ENCODE measurements at regions not wholly inside any gene's neighbourhood (a gene's known extent, or its start where the extent isn't known, plus 50 kb on each side); places are given as distances from the start of the nearest gene placed in this dataset.

DNA sequence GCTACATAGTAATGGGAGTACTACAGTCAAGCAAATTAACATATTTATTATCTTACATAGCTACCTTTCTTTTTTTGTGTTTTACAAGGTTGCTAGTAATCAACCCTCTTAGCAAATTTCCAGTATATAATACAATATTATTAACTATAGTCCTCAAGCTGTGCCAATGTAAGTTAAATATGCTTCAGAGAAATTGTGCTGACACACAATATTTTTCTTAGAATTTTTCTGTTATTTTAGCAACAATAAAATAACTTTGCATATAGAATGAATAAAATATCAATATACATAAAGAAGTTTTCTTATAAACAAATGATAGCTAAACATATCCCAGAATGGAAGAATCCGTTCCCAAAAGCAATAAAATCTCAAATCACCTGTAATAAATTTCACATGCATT, 1605.1 kb downstream of the REEP3 start:
- Histone ChIP-seq H3K27me3 (ENCODE audit: insufficient read depth, low read length) (no peaks in the 10 kb centered on the region), H2AFZ (ENCODE audit: low read length) (no peak overlapping the region), H3F3A (ENCODE audit: insufficient read depth, low read length) (no peaks in the 10 kb centered on the region), H4K20me1 (ENCODE audit: insufficient read depth, low read length) (no peaks in the 10 kb centered on the region), H3K36me3 (ENCODE audit: insufficient read depth, low read length) (no peaks in the 10 kb centered on the region), H3K27ac (ENCODE audit: low read depth, low read length, poor library complexity, severe bottlenecking) (no peak overlapping the region), H3K4me2 (ENCODE audit: low read length) (no peak overlapping the region), H3K9me2 (ENCODE audit: low read depth, low read length) (no peaks in the 10 kb centered on the region), H3K9me3 (ENCODE audit: low read length) (no peaks in the 10 kb centered on the region), H3K4me3 (ENCODE audit: low read depth, low read length, poor library complexity, severe bottlenecking) (no peak overlapping the region), H3K9ac (ENCODE audit: low read length) (no peak overlapping the region), H3K79me2 (ENCODE audit: insufficient read depth, low read length) (no peaks in the 10 kb centered on the region), H3K4me1 (ENCODE audit: insufficient read depth, low read length, severe bottlenecking) (no peaks in the 10 kb centered on the region)
- TF ChIP-seq EZH2 (IDR thresholded peaks at IDR 0.05; ENCODE audit: borderline replicate concordance, low read length) = no peak

DNA sequence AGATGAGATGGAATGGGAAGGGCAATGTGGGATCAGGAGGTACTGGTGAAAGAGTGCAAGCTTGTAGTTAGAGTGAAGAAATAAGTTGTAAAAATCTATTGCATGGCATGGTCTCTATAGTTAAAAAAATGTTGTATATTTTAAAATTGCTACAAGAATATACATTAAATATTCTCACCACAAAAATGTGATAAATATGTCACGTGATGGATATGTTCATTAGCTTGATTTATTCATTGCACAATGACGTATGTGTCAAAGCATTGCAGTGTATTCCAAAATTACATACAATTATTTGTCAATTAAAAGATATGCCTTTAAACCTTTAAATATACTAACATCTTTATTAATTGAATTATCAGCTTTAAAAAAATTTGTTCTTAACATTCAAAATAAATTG, 1607.1 kb downstream of the REEP3 start:
- Histone ChIP-seq H3K27me3 (ENCODE audit: insufficient read depth, low read length) (no peaks in the 10 kb centered on the region), H2AFZ (ENCODE audit: low read length) (no peak overlapping the region), H3K27ac (ENCODE audit: low read depth, low read length, poor library complexity, severe bottlenecking) (no peak overlapping the region), H3F3A (ENCODE audit: insufficient read depth, low read length) (no peaks in the 10 kb centered on the region), H3K4me3 (ENCODE audit: low read depth, low read length, poor library complexity, severe bottlenecking) (no peak overlapping the region), H4K20me1 (ENCODE audit: insufficient read depth, low read length) (no peaks in the 10 kb centered on the region), H3K4me2 (ENCODE audit: low read length) (no peak overlapping the region), H3K9me3 (ENCODE audit: low read length) (no peaks in the 10 kb centered on the region), H3K36me3 (ENCODE audit: insufficient read depth, low read length) (no peaks in the 10 kb centered on the region), H3K79me2 (ENCODE audit: insufficient read depth, low read length) (no peaks in the 10 kb centered on the region), H3K9me2 (ENCODE audit: low read depth, low read length) (no peaks in the 10 kb centered on the region), H3K9ac (ENCODE audit: low read length) (no peak overlapping the region), H3K4me1 (ENCODE audit: insufficient read depth, low read length, severe bottlenecking) (no peaks in the 10 kb centered on the region)
- no peak for TF ChIP-seq EZH2 (IDR thresholded peaks at IDR 0.05; ENCODE audit: borderline replicate concordance, low read length)
- TF ChIP-seq, protein P1, sequence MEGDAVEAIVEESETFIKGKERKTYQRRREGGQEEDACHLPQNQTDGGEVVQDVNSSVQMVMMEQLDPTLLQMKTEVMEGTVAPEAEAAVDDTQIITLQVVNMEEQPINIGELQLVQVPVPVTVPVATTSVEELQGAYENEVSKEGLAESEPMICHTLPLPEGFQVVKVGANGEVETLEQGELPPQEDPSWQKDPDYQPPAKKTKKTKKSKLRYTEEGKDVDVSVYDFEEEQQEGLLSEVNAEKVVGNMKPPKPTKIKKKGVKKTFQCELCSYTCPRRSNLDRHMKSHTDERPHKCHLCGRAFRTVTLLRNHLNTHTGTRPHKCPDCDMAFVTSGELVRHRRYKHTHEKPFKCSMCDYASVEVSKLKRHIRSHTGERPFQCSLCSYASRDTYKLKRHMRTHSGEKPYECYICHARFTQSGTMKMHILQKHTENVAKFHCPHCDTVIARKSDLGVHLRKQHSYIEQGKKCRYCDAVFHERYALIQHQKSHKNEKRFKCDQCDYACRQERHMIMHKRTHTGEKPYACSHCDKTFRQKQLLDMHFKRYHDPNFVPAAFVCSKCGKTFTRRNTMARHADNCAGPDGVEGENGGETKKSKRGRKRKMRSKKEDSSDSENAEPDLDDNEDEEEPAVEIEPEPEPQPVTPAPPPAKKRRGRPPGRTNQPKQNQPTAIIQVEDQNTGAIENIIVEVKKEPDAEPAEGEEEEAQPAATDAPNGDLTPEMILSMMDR (IDR thresholded peaks at IDR 0.05; ENCODE audit: low read length) = no peak

DNA sequence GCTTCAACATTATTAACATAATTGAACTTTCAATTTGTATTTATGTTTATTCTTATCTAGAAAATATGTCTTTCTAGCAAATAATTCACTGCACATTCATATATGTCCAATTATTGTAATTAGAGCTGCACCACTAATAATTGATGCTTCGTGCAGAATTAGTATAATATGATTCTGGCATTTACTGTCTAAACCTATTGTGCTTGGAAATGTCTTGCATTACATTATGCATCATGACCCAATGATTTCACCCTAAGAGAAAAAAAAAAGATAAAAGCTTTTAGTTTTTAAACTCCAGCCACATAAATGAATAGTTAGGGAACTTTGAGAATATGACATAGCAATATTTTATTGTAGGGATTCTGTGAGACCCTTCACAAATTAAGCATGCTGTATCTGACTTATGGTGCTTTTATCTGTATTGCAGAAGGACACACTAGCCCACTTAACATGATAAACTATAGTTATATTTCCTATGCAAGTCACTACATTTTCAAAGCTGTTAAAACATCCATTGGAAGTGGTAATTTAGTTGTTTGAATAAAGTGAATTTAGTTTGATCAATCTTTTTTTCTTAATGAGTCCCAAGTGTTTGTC, 1609.1 kb downstream of the REEP3 start:
- TF ChIP-seq EZH2 (IDR thresholded peaks at IDR 0.05; ENCODE audit: borderline replicate concordance, low read length) = no peak
- TF ChIP-seq, protein P1 (IDR thresholded peaks at IDR 0.05; ENCODE audit: low read length) = no peak
- no peak overlapping the region for H3K4me2 ChIP-seq (ENCODE audit: low read length)

DNA sequence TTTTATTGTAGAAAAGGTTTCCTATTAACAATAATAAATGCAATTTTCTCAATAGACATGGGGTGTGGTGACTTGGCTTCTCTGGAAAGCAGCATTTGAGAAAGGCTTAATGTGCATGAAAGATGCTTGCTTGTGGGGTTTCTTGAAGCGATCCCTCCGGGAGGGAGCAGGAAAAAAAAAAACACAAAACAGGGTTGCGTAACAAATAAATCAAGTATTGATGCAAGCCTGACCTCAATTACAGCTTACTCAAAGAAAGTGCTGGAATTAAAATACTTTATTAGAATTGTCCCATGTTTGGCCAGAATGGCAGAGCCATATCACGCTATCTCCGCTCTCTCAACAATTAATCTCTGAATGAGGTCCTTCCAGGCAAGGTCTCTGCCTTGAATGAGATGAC, 1612.5 kb downstream of the REEP3 start:
- Histone ChIP-seq H2AFZ (ENCODE audit: low read length) (no peak overlapping the region), H3K9ac (ENCODE audit: low read length) (no peak overlapping the region), H3K4me1 (ENCODE audit: insufficient read depth, low read length, severe bottlenecking) (no peaks in the 10 kb centered on the region)

More for the DNA sequence above, 1609.1 kb downstream of the REEP3 start:
- H3K9ac ChIP-seq (ENCODE audit: low read length) = no peak overlapping the region
- H3F3A ChIP-seq (ENCODE audit: insufficient read depth, low read length) = no peaks in the 10 kb centered on the region
- no peak overlapping the region for H3K27ac ChIP-seq (ENCODE audit: low read depth, low read length, poor library complexity, severe bottlenecking)
- H3K36me3 ChIP-seq (ENCODE audit: insufficient read depth, low read length) = no peaks in the 10 kb centered on the region
- no peaks in the 10 kb centered on the region for H3K79me2 ChIP-seq (ENCODE audit: insufficient read depth, low read length)
- no peaks in the 10 kb centered on the region for H3K9me2 ChIP-seq (ENCODE audit: low read depth, low read length)
- no peak overlapping the region for H2AFZ ChIP-seq (ENCODE audit: low read length)
- no peaks in the 10 kb centered on the region for H3K27me3 ChIP-seq (ENCODE audit: insufficient read depth, low read length)
- H3K4me1 ChIP-seq (ENCODE audit: insufficient read depth, low read length, severe bottlenecking) = no peaks in the 10 kb centered on the region
- no peaks in the 10 kb centered on the region for H4K20me1 ChIP-seq (ENCODE audit: insufficient read depth, low read length)
- no peak overlapping the region for H3K4me3 ChIP-seq (ENCODE audit: low read depth, low read length, poor library complexity, severe bottlenecking)
- no peaks in the 10 kb centered on the region for H3K9me3 ChIP-seq (ENCODE audit: low read length)

More for the DNA sequence above, 1612.5 kb downstream of the REEP3 start:
- H3K27ac ChIP-seq (ENCODE audit: low read depth, low read length, poor library complexity, severe bottlenecking) = no peak overlapping the region
- H3K4me3 ChIP-seq (ENCODE audit: low read depth, low read length, poor library complexity, severe bottlenecking) = no peak overlapping the region
- H3K4me2 ChIP-seq (ENCODE audit: low read length) = no peak overlapping the region
- TF ChIP-seq, protein P1 (IDR thresholded peaks at IDR 0.05; ENCODE audit: low read length) = no peak
- no peak for TF ChIP-seq EZH2 (IDR thresholded peaks at IDR 0.05; ENCODE audit: borderline replicate concordance, low read length)
- no peaks in the 10 kb centered on the region for H3K9me3 ChIP-seq (ENCODE audit: low read length)
- H3K9me2 ChIP-seq (ENCODE audit: low read depth, low read length) = no peaks in the 10 kb centered on the region
- no peaks in the 10 kb centered on the region for H3K27me3 ChIP-seq (ENCODE audit: insufficient read depth, low read length)
- H4K20me1 ChIP-seq (ENCODE audit: insufficient read depth, low read length) = no peaks in the 10 kb centered on the region
- H3K36me3 ChIP-seq (ENCODE audit: insufficient read depth, low read length) = no peaks in the 10 kb centered on the region
- H3K79me2 ChIP-seq (ENCODE audit: insufficient read depth, low read length) = no peaks in the 10 kb centered on the region
- no peaks in the 10 kb centered on the region for H3F3A ChIP-seq (ENCODE audit: insufficient read depth, low read length)
